Large intestine (tissue), 3 donors: ENCODE measurements at regions not wholly inside any gene's neighbourhood (a gene's known extent, or its start where the extent isn't known, plus 50 kb on each side); places are given as distances from the start of the nearest gene placed in this dataset.

Experiments used
- DNase-seq, 2 donors: peaks; one replicate each; pipeline versions ENCODE4 v3.0.0 to v3.0.0-alpha.2; 2013
- H3K27ac ChIP-seq: one replicate; pipeline ENCODE4 v1.5.1; 2013; ENCODE audit warnings: low read length
- H3K27me3 ChIP-seq: 2 replicates; pipeline ENCODE4 v1.6.1; 2013; ENCODE audit warnings: low read length; ENCODE audit not compliant: control insufficient read depth, insufficient read depth
- H3K36me3 ChIP-seq: 2 replicates; pipeline ENCODE4 v1.6.1; 2013; ENCODE audit warnings: low read length; ENCODE audit not compliant: control insufficient read depth, insufficient read depth
- H3K4me1 ChIP-seq: one replicate; pipeline ENCODE4 v1.6.1; 2013; ENCODE audit warnings: low read length; ENCODE audit not compliant: control insufficient read depth, insufficient read depth
- H3K4me3 ChIP-seq: one replicate; pipeline ENCODE4 v1.5.1; 2013; ENCODE audit warnings: low read length
- H3K9me3 ChIP-seq: one replicate; pipeline ENCODE4 v1.6.1; 2013; ENCODE audit warnings: mild to moderate bottlenecking, low read depth, low read length, moderate library complexity; ENCODE audit not compliant: control insufficient read depth
- WGBS: methylation state at CpG from one replicate; pipeline ENCODE4 v1.1.5; 2013; ENCODE audit warnings: low lambda C conversion rate; ENCODE audit not compliant: insufficient coverage; 5-methylcytosine and 5-hydroxymethylcytosine counted together

DNA sequence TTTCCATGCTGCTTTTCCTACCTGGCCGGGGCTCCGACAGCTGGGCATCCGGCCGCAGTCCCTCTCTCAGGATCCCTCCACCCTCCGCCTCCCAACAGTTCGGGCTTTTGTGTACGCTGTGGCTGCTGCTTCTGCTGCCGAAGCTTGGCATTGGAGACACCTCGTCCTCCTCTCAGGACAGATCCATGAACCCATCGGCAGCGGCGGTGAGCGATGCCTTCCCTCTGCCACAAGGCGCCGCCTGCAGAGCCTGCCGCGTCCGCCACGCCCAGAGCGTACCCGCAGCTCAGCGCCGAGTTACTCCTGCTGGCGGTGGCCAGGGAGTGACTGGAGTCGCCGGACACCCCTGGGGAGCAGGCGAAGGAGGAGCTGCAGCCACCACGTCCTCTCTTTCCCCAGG is 2032.8 kb downstream of the TP53TG3F start:
- no peak for DNase-seq
- Histone ChIP-seq H3K4me1 (no peaks in the 10 kb centered on the region), H3K4me3 (no peak overlapping the region), H3K27ac (no peak overlapping the region), H3K27me3 (no peaks in the 10 kb centered on the region), H3K9me3 (peaks cover 5% of the 10 kb centered on the region), H3K36me3 (no peaks in the 10 kb centered on the region)
- no CpG with 5 or more reads among the region's 28 CpGs for WGBS

DNA sequence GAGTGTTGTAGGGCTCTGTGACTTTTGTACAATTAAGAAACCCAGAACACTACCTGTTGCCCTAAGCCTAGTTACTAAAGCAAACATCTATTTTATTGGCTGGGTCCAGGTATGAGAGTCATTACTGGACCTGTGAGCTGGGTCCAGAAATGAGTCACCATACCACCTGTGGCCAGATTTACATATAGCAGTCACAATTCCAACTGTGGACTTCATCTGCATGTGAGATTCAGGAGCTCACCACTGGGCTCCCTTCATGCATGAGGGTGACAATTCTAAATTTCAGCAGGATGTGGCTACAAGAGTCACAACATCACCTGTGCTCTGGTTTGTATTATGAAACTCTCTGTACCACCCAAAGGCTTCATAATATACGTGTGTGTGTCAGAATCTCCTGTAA is 2038.0 kb downstream of the TP53TG3F start:
- Histone ChIP-seq H3K27ac (no peak overlapping the region), H3K4me3 (no peak overlapping the region), H3K27me3 (no peaks in the 10 kb centered on the region), H3K4me1 (no peaks in the 10 kb centered on the region), H3K36me3 (no peaks in the 10 kb centered on the region), H3K9me3 (peaks cover 1% of the 10 kb centered on the region)
- WGBS, result no CpG with 5 or more reads among the region's 1 CpG
- DNase-seq, result no peak

- Histone ChIP-seq H3K27ac (no peak overlapping the region), H3K27me3 (no peaks in the 10 kb centered on the region), H3K9me3 (peaks cover 14% of the 10 kb centered on the region), H3K4me1 (no peaks in the 10 kb centered on the region), H3K4me3 (no peak overlapping the region), H3K36me3 (no peaks in the 10 kb centered on the region)
- no CpG with 5 or more reads among the region's 51 CpGs for WGBS
- DNase-seq, result no peak
Observed at GRCh38 chr16:35506018-35506897, 2046.8 kb downstream of the TP53TG3F start.

DNA sequence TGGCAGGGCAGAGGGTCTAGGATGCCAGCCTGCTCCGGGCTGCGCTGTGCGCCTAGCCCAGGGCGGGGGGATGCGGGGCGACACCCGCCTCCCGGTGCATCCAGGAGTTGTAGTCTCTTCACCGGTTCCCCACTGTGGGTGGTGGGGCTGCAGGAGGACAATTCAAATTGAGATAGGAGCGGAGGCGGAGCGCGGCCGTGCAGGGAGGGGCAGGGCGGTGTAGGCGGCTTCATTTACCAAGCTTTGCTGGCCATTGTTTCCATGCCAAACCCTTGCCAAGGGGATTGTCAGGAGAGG is 2047.4 kb downstream of the TP53TG3F start:
- Histone ChIP-seq H3K27me3 (no peaks in the 10 kb centered on the region), H3K9me3 (peaks cover 14% of the 10 kb centered on the region), H3K36me3 (no peaks in the 10 kb centered on the region), H3K27ac (no peak overlapping the region), H3K4me3 (no peak overlapping the region), H3K4me1 (no peaks in the 10 kb centered on the region)
- DNase-seq, result no peak
- WGBS, result no CpG with 5 or more reads among the region's 16 CpGs

GRCh38 chr16:35510701-35511100 is 2051.3 kb downstream of the TP53TG3F start:
- Histone ChIP-seq H3K9me3 (peaks cover 12% of the 10 kb centered on the region), H3K27me3 (no peaks in the 10 kb centered on the region), H3K27ac (no peak overlapping the region), H3K36me3 (no peaks in the 10 kb centered on the region), H3K4me1 (no peaks in the 10 kb centered on the region), H3K4me3 (no peak overlapping the region)
- no peak for DNase-seq
- no CpG with 5 or more reads among the region's 1 CpG for WGBS

- Histone ChIP-seq H3K36me3 (no peaks in the 10 kb centered on the region), H3K9me3 (no peaks in the 10 kb centered on the region), H3K27me3 (no peaks in the 10 kb centered on the region), H3K4me3 (no peak overlapping the region), H3K4me1 (no peaks in the 10 kb centered on the region), H3K27ac (no peak overlapping the region)
- DNase-seq, result no peak
Observed at GRCh38 chr16:35516551-35516950, 2057.1 kb downstream of the TP53TG3F start.

- no peaks in the 10 kb centered on the region for H3K9me3 ChIP-seq
- H3K4me1 ChIP-seq, result no peaks in the 10 kb centered on the region
- H3K4me3 ChIP-seq, result no peak overlapping the region
- H3K27ac ChIP-seq, result no peak overlapping the region
- no peaks in the 10 kb centered on the region for H3K27me3 ChIP-seq
- no peak for DNase-seq
- 50% methylated on average over 1 of the region's 8 CpGs for WGBS
- H3K36me3 ChIP-seq, result no peaks in the 10 kb centered on the region
Observed at GRCh38 chr16:35516971-35517370, 2057.6 kb downstream of the TP53TG3F start.

DNA sequence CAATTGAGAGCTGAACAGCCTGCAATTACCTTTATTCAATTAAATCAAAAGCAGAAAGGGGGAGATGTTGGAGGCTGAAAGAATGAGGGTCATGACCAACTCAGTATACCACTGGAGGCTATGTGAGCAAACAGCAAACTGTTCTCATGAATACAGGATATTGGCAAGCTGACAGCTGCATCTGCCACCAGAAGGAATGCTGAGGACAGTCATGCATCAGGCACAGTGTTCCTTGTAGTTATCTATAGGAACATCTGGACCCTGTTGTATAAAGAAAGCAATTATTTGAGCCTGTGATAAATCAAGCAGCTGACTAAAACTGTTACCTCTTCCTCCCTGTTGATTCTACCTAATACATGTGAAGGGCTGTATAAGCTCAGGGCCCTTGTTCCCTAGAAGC is 2064.6 kb downstream of the TP53TG3F start:
- H3K4me1 ChIP-seq, result no peaks in the 10 kb centered on the region
- H3K27me3 ChIP-seq, result no peaks in the 10 kb centered on the region
- no peak for DNase-seq
- H3K4me3 ChIP-seq, result no peak overlapping the region
- H3K36me3 ChIP-seq, result no peaks in the 10 kb centered on the region
- H3K27ac ChIP-seq, result no peak overlapping the region
- peaks cover 9% of the 10 kb centered on the region for H3K9me3 ChIP-seq

GRCh38 chr16:35525979-35526590 is 2066.7 kb downstream of the TP53TG3F start:
- no peak overlapping the region for H3K27ac ChIP-seq
- WGBS, result no CpG with 5 or more reads among the region's 26 CpGs
- H3K36me3 ChIP-seq, result no peaks in the 10 kb centered on the region
- no peaks in the 10 kb centered on the region for H3K4me1 ChIP-seq
- H3K4me3 ChIP-seq, result no peak overlapping the region
- no peaks in the 10 kb centered on the region for H3K27me3 ChIP-seq
- H3K9me3 ChIP-seq, result peaks cover 9% of the 10 kb centered on the region
- DNase-seq, result no peak

GRCh38 chr16:35532576-35532975 is 2073.2 kb downstream of the TP53TG3F start:
- WGBS, result no CpG with 5 or more reads among the region's 4 CpGs
- DNase-seq, result no peak
- H3K4me1 ChIP-seq, result no peaks in the 10 kb centered on the region
- H3K9me3 ChIP-seq, result no peaks in the 10 kb centered on the region
- H3K36me3 ChIP-seq, result no peaks in the 10 kb centered on the region
- no peak overlapping the region for H3K4me3 ChIP-seq
- no peak overlapping the region for H3K27ac ChIP-seq
- no peaks in the 10 kb centered on the region for H3K27me3 ChIP-seq

GRCh38 chr16:35533683-35534082 is 2074.3 kb downstream of the TP53TG3F start:
- H3K9me3 ChIP-seq, result no peaks in the 10 kb centered on the region
- H3K27me3 ChIP-seq, result no peaks in the 10 kb centered on the region
- 90% methylated on average over 1 of the region's 2 CpGs for WGBS
- no peak overlapping the region for H3K27ac ChIP-seq
- no peaks in the 10 kb centered on the region for H3K4me1 ChIP-seq
- no peaks in the 10 kb centered on the region for H3K36me3 ChIP-seq
- no peak overlapping the region for H3K4me3 ChIP-seq
- no peak for DNase-seq
